KG1 (cell line): ENCODE measurements at regions not wholly inside any gene's neighbourhood (a gene's known extent, or its start where the extent isn't known, plus 50 kb on each side); places are given as distances from the start of the nearest gene placed in this dataset.
A peak's percentile ranks its signal among the peaks of the same experiment; 100 is the strongest.

Experiments used
- DNase-seq: peaks from one replicate; lab custom pipeline; 2025; lab: John Stamatoyannopoulos, UW

- DNase-seq, result no peak
These were observed 326.0 kb upstream of the NOCT start for GRCh38 chr4:138689593-138689992.

GRCh38 chr4:138689187-138689586 is 326.4 kb upstream of the NOCT start:
- DNase-seq, result no peak

- no peak for DNase-seq
These were observed 327.0 kb upstream of the NOCT start for GRCh38 chr4:138688408-138689085.

- no peak for DNase-seq
These were observed 329.3 kb upstream of the NOCT start for GRCh38 chr4:138686106-138686835.

- no peak for DNase-seq
These were observed 330.3 kb upstream of the NOCT start for GRCh38 chr4:138685316-138685715.

- peak; percentile 34 for DNase-seq
These were observed 334.5 kb upstream of the NOCT start for GRCh38 chr4:138680989-138681604.

GRCh38 chr4:138680256-138680655 is 335.3 kb upstream of the NOCT start:
- no peak for DNase-seq

- DNase-seq, result no peak
These were observed 336.4 kb upstream of the NOCT start for GRCh38 chr4:138678985-138679746.

GRCh38 chr4:138677748-138678147 is 337.8 kb upstream of the NOCT start:
- no peak for DNase-seq

- DNase-seq, result no peak
These were observed 338.4 kb upstream of the NOCT start for GRCh38 chr4:138677212-138677611.

GRCh38 chr4:138675685-138676084 is 339.9 kb upstream of the NOCT start:
- no peak for DNase-seq

GRCh38 chr4:138674209-138674608 is 341.4 kb upstream of the NOCT start:
- no peak for DNase-seq

- no peak for DNase-seq
These were observed 342.5 kb upstream of the NOCT start for GRCh38 chr4:138673053-138673452.

- no peak for DNase-seq
These were observed 343.1 kb upstream of the NOCT start for GRCh38 chr4:138672393-138672976.

GRCh38 chr4:138671606-138672084 is 343.9 kb upstream of the NOCT start:
- DNase-seq, result no peak

- DNase-seq, result no peak
These were observed 344.5 kb upstream of the NOCT start for GRCh38 chr4:138671106-138671505.

GRCh38 chr4:138670681-138671080 is 344.9 kb upstream of the NOCT start:
- DNase-seq, result no peak

GRCh38 chr4:138669479-138670315 is 345.9 kb upstream of the NOCT start:
- no peak for DNase-seq

- no peak for DNase-seq
These were observed 347.3 kb upstream of the NOCT start for GRCh38 chr4:138668309-138668708.

- no peak for DNase-seq
These were observed 349.2 kb upstream of the NOCT start for GRCh38 chr4:138666366-138666765.

- no peak for DNase-seq
These were observed 349.7 kb upstream of the NOCT start for GRCh38 chr4:138665851-138666250.
